ENCODE measurements at regions not wholly inside any gene's neighbourhood (a gene's known extent, or its start where the extent isn't known, plus 50 kb on each side); places are given as distances from the start of the nearest gene placed in this dataset.

- TF ChIP-seq POLR2A (IDR thresholded peaks at IDR 0.05) (no peak), CTCF (IDR thresholded peaks at IDR 0.05) (no peak), POLR2AphosphoS5 (IDR thresholded peaks at IDR 0.05) (no peak)
Measured at GRCh38 chr22:22076361-22076760, 93.8 kb upstream of the TOP3B start.
